GM12873 (cell line): ENCODE measurements at regions not wholly inside any gene's neighbourhood (a gene's known extent, or its start where the extent isn't known, plus 50 kb on each side); places are given as distances from the start of the nearest gene placed in this dataset.

Source experiments
- CTCF ChIP-seq: IDR thresholded peaks from 2 replicates; pipeline ENCODE4 v1.5.1; 2012; ENCODE audit warnings: low read depth, mild to moderate bottlenecking, moderate library complexity, low read length, control low read depth; ENCODE audit not compliant: insufficient read depth; ENCODE audit errors: missing control alignments

- TF ChIP-seq CTCF: no peak
These were observed 264.2 kb downstream of the AACS start for GRCh38 chr12:125329239-125330102.

GRCh38 chr12:125330645-125331341, 265.6 kb downstream of the AACS start:
- TF ChIP-seq CTCF: peak; percentile 86

GRCh38 chr12:125331342-125332052, 266.3 kb downstream of the AACS start:
- TF ChIP-seq CTCF: no peak

GRCh38 chr12:125332900-125333299, 267.7 kb downstream of the AACS start:
- peak; percentile 45 for TF ChIP-seq CTCF

- no peak for TF ChIP-seq CTCF
These were observed 271.0 kb downstream of the AACS start for GRCh38 chr12:125336246-125336645.

- no peak for TF ChIP-seq CTCF
These were observed 275.6 kb downstream of the AACS start for GRCh38 chr12:125340791-125341190.

GRCh38 chr12:125341422-125341821, 276.2 kb downstream of the AACS start:
- TF ChIP-seq CTCF: no peak
